ENCODE measurements at regions not wholly inside any gene's neighbourhood (a gene's known extent, or its start where the extent isn't known, plus 50 kb on each side); places are given as distances from the start of the nearest gene placed in this dataset.

DNA sequence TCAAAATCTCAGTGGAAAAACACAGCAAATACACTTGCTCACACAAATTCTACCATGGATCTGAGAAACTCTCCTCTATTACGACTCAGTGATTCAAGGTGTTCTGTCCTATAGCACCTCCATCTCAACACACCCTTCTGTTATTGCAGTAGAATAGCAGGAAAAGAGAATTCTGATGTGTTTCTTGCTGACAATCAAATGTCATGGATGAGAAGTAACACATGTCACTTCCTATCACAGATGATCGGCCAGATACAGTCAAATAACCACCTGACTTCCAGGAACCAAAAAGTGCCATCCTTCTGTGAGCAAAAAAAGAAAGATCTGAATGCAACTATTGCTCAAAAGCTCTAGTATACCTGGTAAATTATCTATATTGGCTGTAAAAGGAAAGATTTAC lies 734.2 kb upstream of the GBE1 start:
- Histone ChIP-seq H3K4me1 (replicated peaks in 1 of 2; ENCODE audit: control insufficient read depth in 2 of 2, insufficient read depth in 2 of 2, low read length in 2 of 2) (no peaks in the 10 kb centered on the region), H3K27ac (ENCODE audit: extremely low read depth, low read depth, low read length) (no peak overlapping the region), H3K4me3 (no peak overlapping the region), H3K9me3 (replicated peaks; ENCODE audit: control insufficient read depth, insufficient read depth, low read depth, low read length) (no peaks in the 10 kb centered on the region), H2AFZ (ENCODE audit: low read depth, low read length) (no peak overlapping the region), H3K79me2 (ENCODE audit: control insufficient read depth, insufficient read depth, low read length) (no peaks in the 10 kb centered on the region), H3K9me1 (ENCODE audit: control insufficient read depth, insufficient read depth, low read length) (no peaks in the 10 kb centered on the region), H4K20me1 (replicated peaks; ENCODE audit: control insufficient read depth, insufficient read depth, low read length) (no peaks in the 10 kb centered on the region), H3K4me2 (ENCODE audit: insufficient read depth, low read length) (no peak overlapping the region), H3K9ac (ENCODE audit: insufficient read depth in 1 of 2, low read depth in 2 of 2, low read length in 2 of 2) (no peak overlapping the region), H3K27me3 (ENCODE audit: control insufficient read depth in 2 of 2, insufficient read depth in 2 of 2, low read length in 2 of 2) (no peaks in the 10 kb centered on the region), H3K36me3 (ENCODE audit: control insufficient read depth, insufficient read depth, low read length) (no peaks in the 10 kb centered on the region)
- FAIRE-seq: no peak
- ATAC-seq: no peak
- CTCF ChIA-PET (ENCODE audit: low intra/inter-chr PET ratio): no interaction called here
- DNase-seq (ENCODE audit: extremely low read depth in 1 of 4, low spot score in 3 of 4): no peak
- no TSS peak for BruUV-seq (replicated peaks)
- POLR2A ChIA-PET: no interaction called here
- in situ Hi-C loops (cut with MboI) (no loop called here), intact Hi-C loops (cut with micrococcal nuclease) (no loop called here)
- TF ChIP-seq NCOA2 (IDR thresholded peaks at IDR 0.05; ENCODE audit: partially characterized antibody in 2 of 2) (no peak), ZNF445 (CRISPR knock-in tag; IDR thresholded peaks at IDR 0.05; ENCODE audit: low read depth) (no peak)
- WGBS (ENCODE audit: insufficient coverage, low coverage, missing lambda C conversion rate): 0% methylated on average over 2 of the region's 2 CpGs

DNA sequence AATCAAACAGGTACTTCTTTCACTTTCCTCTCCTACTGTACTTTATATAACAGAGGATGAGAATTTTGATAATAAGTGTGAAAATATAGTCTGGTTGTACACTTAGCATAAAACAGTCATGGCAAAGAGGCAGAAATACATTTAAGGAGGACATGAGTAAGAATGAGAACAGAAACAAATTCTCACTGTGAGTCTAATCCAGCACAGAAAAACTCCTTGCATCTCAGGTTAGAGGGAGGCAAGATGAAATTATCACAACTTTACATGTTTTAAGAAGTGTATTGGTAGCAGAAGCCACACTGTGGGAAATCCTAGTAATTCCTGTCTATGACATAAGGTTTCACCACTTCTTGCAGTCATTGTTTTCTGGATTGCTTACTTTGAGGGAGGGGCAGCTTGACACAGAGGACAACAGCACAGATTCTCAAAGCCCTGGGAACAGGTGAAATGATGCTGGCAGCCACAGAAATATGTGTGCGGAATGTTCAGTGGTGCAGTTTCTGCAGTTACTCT lies 733.6 kb upstream of the GBE1 start:
- Histone ChIP-seq H4K20me1 (replicated peaks; ENCODE audit: control insufficient read depth, insufficient read depth, low read length) (no peaks in the 10 kb centered on the region), H3K4me1 (replicated peaks in 1 of 2; ENCODE audit: control insufficient read depth in 2 of 2, insufficient read depth in 2 of 2, low read length in 2 of 2) (no peaks in the 10 kb centered on the region), H3K4me3 (no peak overlapping the region), H3K79me2 (ENCODE audit: control insufficient read depth, insufficient read depth, low read length) (no peaks in the 10 kb centered on the region), H3K4me2 (ENCODE audit: insufficient read depth, low read length) (no peak overlapping the region), H3K9me1 (ENCODE audit: control insufficient read depth, insufficient read depth, low read length) (no peaks in the 10 kb centered on the region), H2AFZ (ENCODE audit: low read depth, low read length) (no peak overlapping the region), H3K9ac (ENCODE audit: insufficient read depth in 1 of 2, low read depth in 2 of 2, low read length in 2 of 2) (no peak overlapping the region), H3K27ac (ENCODE audit: extremely low read depth, low read depth, low read length) (no peak overlapping the region), H3K9me3 (replicated peaks; ENCODE audit: control insufficient read depth, insufficient read depth, low read depth, low read length) (no peaks in the 10 kb centered on the region), H3K27me3 (ENCODE audit: control insufficient read depth in 2 of 2, insufficient read depth in 2 of 2, low read length in 2 of 2) (no peaks in the 10 kb centered on the region), H3K36me3 (ENCODE audit: control insufficient read depth, insufficient read depth, low read length) (no peaks in the 10 kb centered on the region)
- POLR2A ChIA-PET: no interaction called here
- DNase-seq (ENCODE audit: extremely low read depth in 1 of 4, low spot score in 3 of 4) (no peak), ATAC-seq (no peak), FAIRE-seq (no peak)
- 9% methylated on average over 1 of the region's 1 CpG for WGBS (ENCODE audit: insufficient coverage, low coverage, missing lambda C conversion rate)
- CTCF ChIA-PET (ENCODE audit: low intra/inter-chr PET ratio): no interaction called here
- intact Hi-C loops (cut with micrococcal nuclease): no loop called here
- no TSS peak for BruUV-seq (replicated peaks)
- in situ Hi-C loops (cut with MboI): no loop called here
- no peak for TF ChIP-seq TEAD4 (IDR thresholded peaks at IDR 0.05; ENCODE audit: low read length)
- no peak for TF ChIP-seq TEAD4 (CRISPR knock-in tag; IDR thresholded peaks at IDR 0.05; ENCODE audit: borderline replicate concordance)
- TF ChIP-seq ZNF124 (CRISPR knock-in tag; IDR thresholded peaks at IDR 0.05): no peak
- TF ChIP-seq PHF20 (IDR thresholded peaks at IDR 0.05; ENCODE audit: partially characterized antibody): no peak
- TF ChIP-seq MTA1 (IDR thresholded peaks at IDR 0.05; ENCODE audit: borderline replicate concordance): no peak
- TF ChIP-seq ZNF184 (CRISPR knock-in tag; IDR thresholded peaks at IDR 0.05): no peak
- no peak for TF ChIP-seq MEIS2 (IDR thresholded peaks at IDR 0.05; ENCODE audit: partially characterized antibody)
- TF ChIP-seq, protein P1, sequence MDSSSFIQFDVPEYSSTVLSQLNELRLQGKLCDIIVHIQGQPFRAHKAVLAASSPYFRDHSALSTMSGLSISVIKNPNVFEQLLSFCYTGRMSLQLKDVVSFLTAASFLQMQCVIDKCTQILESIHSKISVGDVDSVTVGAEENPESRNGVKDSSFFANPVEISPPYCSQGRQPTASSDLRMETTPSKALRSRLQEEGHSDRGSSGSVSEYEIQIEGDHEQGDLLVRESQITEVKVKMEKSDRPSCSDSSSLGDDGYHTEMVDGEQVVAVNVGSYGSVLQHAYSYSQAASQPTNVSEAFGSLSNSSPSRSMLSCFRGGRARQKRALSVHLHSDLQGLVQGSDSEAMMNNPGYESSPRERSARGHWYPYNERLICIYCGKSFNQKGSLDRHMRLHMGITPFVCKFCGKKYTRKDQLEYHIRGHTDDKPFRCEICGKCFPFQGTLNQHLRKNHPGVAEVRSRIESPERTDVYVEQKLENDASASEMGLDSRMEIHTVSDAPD (CRISPR knock-in tag; IDR thresholded peaks at IDR 0.05): no peak
- no peak for TF ChIP-seq TAF1 (IDR thresholded peaks at IDR 0.05; ENCODE audit: control insufficient read depth, extremely low read depth, insufficient read depth, low read length, severe bottlenecking)
- TF ChIP-seq POLR2AphosphoS2 (IDR thresholded peaks at IDR 0.05; ENCODE audit: low read length): no peak
- TF ChIP-seq PTRF (tag; IDR thresholded peaks at IDR 0.05): no peak
- no peak for TF ChIP-seq MTA2 (IDR thresholded peaks at IDR 0.05; ENCODE audit: low read depth)
- TF ChIP-seq MYNN (IDR thresholded peaks at IDR 0.05): no peak
- TF ChIP-seq MYNN (CRISPR knock-in tag; IDR thresholded peaks at IDR 0.05): no peak
- no peak for TF ChIP-seq KDM4B (IDR thresholded peaks at IDR 0.05; ENCODE audit: borderline replicate concordance in 2 of 2, low read depth in 1 of 2)
- TF ChIP-seq TAF9B (IDR thresholded peaks at IDR 0.05; ENCODE audit: partially characterized antibody): no peak
- no peak for TF ChIP-seq GABPA (tag; conservative IDR thresholded peaks at IDR 0.05; ENCODE audit: low read depth)
